Esophagus squamous epithelium (tissue), 5 donors: ENCODE measurements at regions not wholly inside any gene's neighbourhood (a gene's known extent, or its start where the extent isn't known, plus 50 kb on each side); places are given as distances from the start of the nearest gene placed in this dataset.

Source experiments
- DNase-seq: peaks from one replicate; lab custom pipeline; 2025; lab: John Stamatoyannopoulos, UW
- H3K27ac ChIP-seq, 4 donors: fragments of 200-600 bp; sonication (generic); one replicate each; pipeline ENCODE4 v1.5.1; 2016 to 2019; ENCODE audit warnings: mild to moderate bottlenecking in 1 of 4
- H3K27me3 ChIP-seq, 4 donors: fragments of 200-600 bp; sonication (generic); 1 replicate in 3 of 4; 2 replicates in 1 of 4; pipeline versions ENCODE4 v1.5.1 to v1.6.0; 2017 to 2021; ENCODE audit warnings: antibody characterized with exemption in 1 of 4
- H3K36me3 ChIP-seq, 3 donors: fragments of 200-600 bp; sonication (generic); one replicate each; pipeline ENCODE4 v1.5.1; 2016 to 2019
- H3K4me1 ChIP-seq, 3 donors: fragments of 200-600 bp; sonication (generic); one replicate each; pipeline ENCODE4 v1.5.1; 2017 to 2019
- H3K4me3 ChIP-seq, 4 donors: fragments of 200-600 bp; sonication (generic); 1 replicate in 3 of 4; 2 replicates in 1 of 4; pipeline ENCODE4 v1.5.1; 2016 to 2019; ENCODE audit warnings: mild to moderate bottlenecking in 2 of 4, moderate library complexity in 1 of 4
- H3K9me3 ChIP-seq, 3 donors: fragments of 200-600 bp; sonication (generic); one replicate each; pipeline ENCODE4 v1.5.1; 2016 to 2019
- POLR2A ChIP-seq, 4 donors: fragments of 450-650 bp; IDR thresholded peaks; one replicate each; pipeline ENCODE4 v1.6.1; 2017; ENCODE audit warnings: antibody characterized with exemption in 4 of 4, mild to moderate bottlenecking in 4 of 4, moderate library complexity in 3 of 4
- WGBS, 2 donors: methylation state at CpG; one replicate each; pipeline ENCODE4 v1.1.5; 2018; 5-methylcytosine and 5-hydroxymethylcytosine counted together
- intact Hi-C: fragments of 100-400 bp; cut with DNase I; formaldehyde crosslinking; loops from one replicate; pipeline ENCODE4 v1.15.0; 2022
- TF ChIP-seq, protein P1 (sequence below), 6 experiments: fragments of 450-650 bp in 4 of 6; fragments of 200-600 bp in 2 of 6; sonication (generic) in 2 of 6; IDR thresholded peaks; one replicate each; pipeline ENCODE4 v1.5.1; 2016 to 2019; ENCODE audit warnings: antibody characterized with exemption in 6 of 6, mild to moderate bottlenecking in 4 of 6, moderate library complexity in 4 of 6
- donor health status: DM: yes; HTN: yes; CAD: no.

DNA sequence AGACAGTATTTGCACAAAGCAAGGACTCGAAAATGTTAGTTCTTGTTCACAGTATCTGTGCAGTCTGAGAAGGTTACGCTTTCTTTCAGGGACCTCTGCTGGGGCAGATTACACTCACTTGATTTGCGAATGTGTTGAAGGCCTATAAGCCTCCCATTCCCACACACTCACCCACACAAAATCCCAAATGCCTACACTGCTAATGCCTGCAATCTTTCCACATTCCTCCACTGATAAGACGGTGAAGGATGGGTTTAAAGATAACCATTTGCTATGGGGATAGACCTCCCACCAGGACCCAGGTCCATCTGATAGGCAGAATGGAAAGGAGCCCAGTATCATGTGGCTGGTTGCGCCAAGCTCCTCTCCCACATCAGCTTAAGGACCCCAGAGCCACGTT is 394.9 kb upstream of the SALL1 start:
- no peak overlapping the region for H3K4me3 ChIP-seq
- 63 to 66% methylated on average over 5 to 6 of the region's 6 CpGs for WGBS, 2 donors
- H3K4me1 ChIP-seq: no peaks in the 10 kb centered on the region
- DNase-seq: no peak
- no peak overlapping the region for H3K27ac ChIP-seq
- intact Hi-C loops: no loop called here
- no peaks in the 10 kb centered on the region for H3K36me3 ChIP-seq
- no peaks in the 10 kb centered on the region for H3K9me3 ChIP-seq
- TF ChIP-seq POLR2A (IDR thresholded peaks at IDR 0.05): no peak
- TF ChIP-seq, protein P1, sequence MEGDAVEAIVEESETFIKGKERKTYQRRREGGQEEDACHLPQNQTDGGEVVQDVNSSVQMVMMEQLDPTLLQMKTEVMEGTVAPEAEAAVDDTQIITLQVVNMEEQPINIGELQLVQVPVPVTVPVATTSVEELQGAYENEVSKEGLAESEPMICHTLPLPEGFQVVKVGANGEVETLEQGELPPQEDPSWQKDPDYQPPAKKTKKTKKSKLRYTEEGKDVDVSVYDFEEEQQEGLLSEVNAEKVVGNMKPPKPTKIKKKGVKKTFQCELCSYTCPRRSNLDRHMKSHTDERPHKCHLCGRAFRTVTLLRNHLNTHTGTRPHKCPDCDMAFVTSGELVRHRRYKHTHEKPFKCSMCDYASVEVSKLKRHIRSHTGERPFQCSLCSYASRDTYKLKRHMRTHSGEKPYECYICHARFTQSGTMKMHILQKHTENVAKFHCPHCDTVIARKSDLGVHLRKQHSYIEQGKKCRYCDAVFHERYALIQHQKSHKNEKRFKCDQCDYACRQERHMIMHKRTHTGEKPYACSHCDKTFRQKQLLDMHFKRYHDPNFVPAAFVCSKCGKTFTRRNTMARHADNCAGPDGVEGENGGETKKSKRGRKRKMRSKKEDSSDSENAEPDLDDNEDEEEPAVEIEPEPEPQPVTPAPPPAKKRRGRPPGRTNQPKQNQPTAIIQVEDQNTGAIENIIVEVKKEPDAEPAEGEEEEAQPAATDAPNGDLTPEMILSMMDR (IDR thresholded peaks at IDR 0.05): no peak
- no peaks in the 10 kb centered on the region for H3K27me3 ChIP-seq

DNA sequence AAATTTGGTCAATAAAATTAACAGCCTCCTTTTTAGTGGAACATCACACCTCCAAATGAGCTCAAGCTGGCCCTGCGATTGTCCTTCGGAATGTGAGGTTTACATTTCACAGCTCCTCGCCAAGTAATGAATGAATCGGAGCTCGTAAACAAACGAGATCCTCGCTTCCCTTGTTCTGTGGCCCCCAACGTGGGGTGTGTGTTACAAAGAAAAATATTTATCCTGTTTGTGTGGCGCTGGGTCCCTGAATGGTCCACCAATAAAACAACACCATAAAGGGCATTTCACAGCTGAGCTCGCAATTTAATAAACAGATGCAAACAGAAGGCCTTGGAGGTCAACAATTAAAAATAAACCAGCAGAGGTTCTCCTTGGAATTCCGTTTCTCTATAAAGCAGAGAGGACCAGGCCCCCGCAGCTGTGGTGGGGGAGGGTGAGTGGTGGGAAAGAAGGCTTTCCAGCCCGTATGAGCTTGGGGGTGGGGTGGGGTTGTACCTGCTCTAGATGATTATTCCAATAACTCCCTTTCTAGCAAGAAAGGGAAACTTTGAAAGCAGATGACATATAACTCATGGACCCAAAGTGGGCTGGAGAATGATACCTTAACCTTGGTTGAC is 393.9 kb upstream of the SALL1 start:
- DNase-seq: no peak
- no peaks in the 10 kb centered on the region for H3K4me1 ChIP-seq
- no peaks in the 10 kb centered on the region for H3K9me3 ChIP-seq
- H3K36me3 ChIP-seq: no peaks in the 10 kb centered on the region
- H3K27ac ChIP-seq: no peak overlapping the region
- TF ChIP-seq, protein P1 (IDR thresholded peaks at IDR 0.05): no peak
- no peak for TF ChIP-seq POLR2A (IDR thresholded peaks at IDR 0.05)
- no peaks in the 10 kb centered on the region for H3K27me3 ChIP-seq
- 54% methylated on average over 12 to 13 of the region's 13 CpGs for WGBS, 2 donors
- no peak overlapping the region for H3K4me3 ChIP-seq
- intact Hi-C loops: no loop called here

DNA sequence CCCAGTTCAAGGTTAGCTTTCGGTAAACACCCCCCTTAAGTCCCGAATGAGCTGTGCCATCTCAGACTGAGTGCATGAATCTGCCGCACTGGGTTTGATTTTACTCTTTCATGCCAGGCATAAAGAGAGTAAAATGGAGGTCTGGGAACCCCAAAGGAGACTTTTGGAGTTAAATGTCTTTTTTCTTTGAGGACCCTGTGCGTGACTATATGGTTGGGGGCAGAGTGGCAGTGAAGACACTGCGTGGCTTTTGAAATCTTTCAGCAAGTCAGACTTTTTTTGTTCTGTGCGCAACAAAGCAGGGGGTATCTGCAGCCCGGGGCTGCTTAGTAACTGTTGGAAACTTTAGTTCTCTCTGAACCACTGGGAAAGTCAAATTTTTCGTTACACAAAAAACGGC is 392.9 kb upstream of the SALL1 start:
- intact Hi-C loops: no loop called here

DNA sequence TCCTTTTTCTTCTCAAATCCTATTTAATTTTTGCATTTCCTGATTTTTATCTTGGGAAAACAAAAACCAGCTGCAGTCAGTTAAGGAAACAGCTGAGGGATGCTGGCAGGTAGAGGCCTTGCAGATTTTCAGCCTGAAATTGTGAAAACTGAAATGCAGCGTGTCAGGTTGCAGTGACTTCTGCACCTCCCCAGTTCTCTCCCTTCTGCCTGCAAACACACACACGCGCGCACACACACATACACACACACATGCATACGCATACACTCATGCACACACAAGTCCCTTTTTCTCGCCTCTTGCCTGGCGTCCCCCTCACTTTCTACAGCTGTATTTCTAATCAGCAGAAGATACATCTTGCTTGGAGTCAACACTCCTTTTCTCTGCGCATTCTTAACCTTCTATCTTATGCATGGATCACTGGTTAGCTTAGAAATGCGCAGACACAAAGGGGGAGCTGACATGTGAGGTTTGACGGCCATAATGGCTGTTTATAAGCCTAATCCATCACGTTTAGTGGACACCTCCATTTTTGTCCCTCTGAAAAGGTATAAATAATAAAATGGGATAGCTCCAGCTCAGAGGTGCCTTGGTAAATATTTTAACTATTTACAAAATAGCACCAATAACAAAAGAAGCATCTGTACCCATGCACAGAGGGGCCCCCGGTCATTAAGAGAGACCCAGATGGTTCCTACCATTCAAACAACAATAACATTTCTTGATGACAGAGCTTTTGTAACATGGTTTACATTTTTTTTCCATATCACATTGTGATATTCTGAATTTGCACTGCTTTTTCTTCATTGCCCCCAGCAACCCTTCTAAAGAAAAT is 392.1 kb upstream of the SALL1 start:
- H3K27me3 ChIP-seq: no peaks in the 10 kb centered on the region
- no peak for DNase-seq
- H3K9me3 ChIP-seq: no peaks in the 10 kb centered on the region
- H3K36me3 ChIP-seq: no peaks in the 10 kb centered on the region
- intact Hi-C loops: no loop called here
- H3K4me3 ChIP-seq: no peak overlapping the region
- WGBS, 2 donors: 80% methylated on average over 12 of the region's 12 CpGs
- H3K4me1 ChIP-seq: no peaks in the 10 kb centered on the region
- H3K27ac ChIP-seq: no peak overlapping the region
- TF ChIP-seq POLR2A (IDR thresholded peaks at IDR 0.05): no peak
- TF ChIP-seq, protein P1 (IDR thresholded peaks at IDR 0.05): no peak

More for the DNA sequence above, 392.9 kb upstream of the SALL1 start:
- H3K36me3 ChIP-seq: no peaks in the 10 kb centered on the region
- no peak overlapping the region for H3K4me3 ChIP-seq
- H3K27ac ChIP-seq: no peak overlapping the region
- H3K4me1 ChIP-seq: no peaks in the 10 kb centered on the region
- no peaks in the 10 kb centered on the region for H3K9me3 ChIP-seq
- WGBS, 2 donors: 85 to 87% methylated on average over 8 to 9 of the region's 9 CpGs
- no peaks in the 10 kb centered on the region for H3K27me3 ChIP-seq
- DNase-seq: no peak
- TF ChIP-seq, protein P1 (IDR thresholded peaks at IDR 0.05): no peak
- no peak for TF ChIP-seq POLR2A (IDR thresholded peaks at IDR 0.05)

- Histone ChIP-seq H3K9me3 (no peaks in the 10 kb centered on the region), H3K27ac (no peak overlapping the region), H3K27me3 (no peaks in the 10 kb centered on the region), H3K36me3 (no peaks in the 10 kb centered on the region), H3K4me1 (no peaks in the 10 kb centered on the region), H3K4me3 (no peak overlapping the region)
- no peak for DNase-seq
- no peak for TF ChIP-seq POLR2A (IDR thresholded peaks at IDR 0.05)
- TF ChIP-seq, protein P1 (IDR thresholded peaks at IDR 0.05): no peak
- intact Hi-C loops: no loop called here
- 47 to 53% methylated on average over 2 of the region's 2 CpGs for WGBS, 2 donors
These were observed 389.2 kb upstream of the SALL1 start for GRCh38 chr16:51540259-51540658.
